ENCODE measurements at regions not wholly inside any gene's neighbourhood (a gene's known extent, or its start where the extent isn't known, plus 50 kb on each side); places are given as distances from the start of the nearest gene placed in this dataset.

DNA sequence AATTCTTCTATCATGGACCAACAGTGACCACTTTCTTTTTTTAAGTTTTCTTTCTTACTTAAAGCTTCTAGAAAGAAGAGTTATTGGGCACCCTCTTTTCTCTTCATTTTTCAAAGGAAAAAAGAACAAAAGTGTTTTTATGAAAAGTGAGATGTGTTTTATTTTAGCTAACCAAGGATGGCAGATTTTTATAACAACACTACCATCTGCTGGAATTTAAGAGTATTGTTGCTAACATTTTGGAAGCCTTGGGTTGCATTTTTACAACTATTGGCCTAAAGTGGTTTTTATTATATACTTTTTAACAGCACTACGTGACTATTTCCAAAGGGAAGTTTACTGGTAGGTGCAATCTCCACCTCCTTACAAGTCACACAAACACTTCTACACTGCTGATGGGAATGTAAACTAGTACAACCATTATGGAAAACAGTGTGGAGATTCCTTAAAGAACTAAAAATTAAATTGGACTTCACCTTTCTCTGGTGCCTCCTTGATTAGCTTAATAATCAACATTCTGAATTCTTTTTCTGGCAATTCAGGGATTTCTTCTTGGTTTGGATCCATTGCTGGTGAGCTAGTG, 237.7 kb upstream of the AGTR1 start:
- Histone ChIP-seq H3K9ac (no peak overlapping the region), H3K4me1 (no peaks in the 10 kb centered on the region), H3K79me2 (no peaks in the 10 kb centered on the region), H3K27me3 (ENCODE audit: control insufficient read depth, insufficient read depth, low read length) (no peaks in the 10 kb centered on the region), H3K36me3 (ENCODE audit: control insufficient read depth, insufficient read depth, low read length) (no peaks in the 10 kb centered on the region), H3K27ac (no peak overlapping the region), H3K4me3 (ENCODE audit: low read depth, low read length) (no peak overlapping the region), H2AFZ (no peak overlapping the region), H3K4me2 (ENCODE audit: low read length) (no peak overlapping the region), H3K9me3 (ENCODE audit: control insufficient read depth, low read length) (no peaks in the 10 kb centered on the region)
- no peak for TF ChIP-seq CTCF (IDR thresholded peaks at IDR 0.05)

DNA sequence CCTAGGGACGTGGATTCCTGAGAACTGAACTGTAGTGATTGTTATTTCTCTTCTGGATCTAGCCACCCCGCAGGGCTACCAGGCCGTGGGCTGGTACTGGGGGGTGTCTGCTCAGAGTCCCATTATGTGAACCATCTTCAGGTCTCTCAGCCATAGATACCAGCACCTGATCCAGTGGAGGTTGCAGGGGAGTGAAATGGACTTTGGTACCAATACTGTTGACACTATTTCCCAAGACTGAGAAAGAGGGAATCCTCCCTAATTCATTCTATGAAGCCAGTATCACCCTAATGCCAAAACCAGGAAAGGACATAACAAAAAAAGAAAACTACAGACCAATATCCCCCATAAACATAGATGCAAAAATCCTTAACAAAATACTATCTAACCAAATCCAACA, 237.0 kb upstream of the AGTR1 start:
- Histone ChIP-seq H3K4me1 (no peaks in the 10 kb centered on the region), H3K4me3 (ENCODE audit: low read depth, low read length) (no peak overlapping the region), H3K4me2 (ENCODE audit: low read length) (no peak overlapping the region), H3K9me3 (ENCODE audit: control insufficient read depth, low read length) (no peaks in the 10 kb centered on the region), H3K27me3 (ENCODE audit: control insufficient read depth, insufficient read depth, low read length) (no peaks in the 10 kb centered on the region), H2AFZ (no peak overlapping the region), H3K36me3 (ENCODE audit: control insufficient read depth, insufficient read depth, low read length) (no peaks in the 10 kb centered on the region), H3K27ac (no peak overlapping the region), H3K9ac (no peak overlapping the region), H3K79me2 (no peaks in the 10 kb centered on the region)
- no peak for TF ChIP-seq CTCF (IDR thresholded peaks at IDR 0.05)

- H3K4me2 ChIP-seq (ENCODE audit: low read length): no peak overlapping the region
- no peaks in the 10 kb centered on the region for H3K79me2 ChIP-seq
- H3K4me1 ChIP-seq: no peaks in the 10 kb centered on the region
- H3K27me3 ChIP-seq (ENCODE audit: control insufficient read depth, insufficient read depth, low read length): no peaks in the 10 kb centered on the region
- no peaks in the 10 kb centered on the region for H3K36me3 ChIP-seq (ENCODE audit: control insufficient read depth, insufficient read depth, low read length)
- H3K27ac ChIP-seq: no peak overlapping the region
- H2AFZ ChIP-seq: no peak overlapping the region
- no peaks in the 10 kb centered on the region for H3K9me3 ChIP-seq (ENCODE audit: control insufficient read depth, low read length)
- H3K9ac ChIP-seq: no peak overlapping the region
- no peak for TF ChIP-seq CTCF (IDR thresholded peaks at IDR 0.05)
- H3K4me3 ChIP-seq (ENCODE audit: low read depth, low read length): no peak overlapping the region
Measured at GRCh38 chr3:148464246-148464645, 233.5 kb upstream of the AGTR1 start.

DNA sequence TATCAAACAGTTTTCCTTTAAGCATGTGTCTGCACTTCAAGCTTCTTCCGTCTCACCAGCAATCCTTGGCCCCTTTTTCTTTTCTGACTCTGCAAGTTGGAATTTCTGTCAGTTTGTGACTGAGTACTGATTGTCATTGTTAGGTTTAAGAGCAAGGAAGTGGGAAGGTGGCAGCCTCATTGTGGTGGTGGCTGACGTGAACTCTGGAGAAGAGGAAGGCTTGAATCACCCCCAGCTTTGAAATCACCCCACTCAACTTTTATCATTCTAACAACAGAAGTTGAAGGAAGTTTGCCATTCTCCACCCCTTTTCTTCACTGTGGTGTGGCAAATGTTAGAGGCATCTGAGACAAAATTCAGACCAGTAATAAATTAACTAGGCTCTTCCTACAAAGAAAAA, 231.6 kb upstream of the AGTR1 start:
- no peak for TF ChIP-seq CTCF (IDR thresholded peaks at IDR 0.05)
- Histone ChIP-seq H3K27ac (no peak overlapping the region), H3K4me2 (ENCODE audit: low read length) (no peak overlapping the region), H3K36me3 (ENCODE audit: control insufficient read depth, insufficient read depth, low read length) (no peaks in the 10 kb centered on the region), H3K9me3 (ENCODE audit: control insufficient read depth, low read length) (no peaks in the 10 kb centered on the region), H3K4me3 (ENCODE audit: low read depth, low read length) (no peak overlapping the region), H3K79me2 (no peaks in the 10 kb centered on the region), H2AFZ (no peak overlapping the region), H3K4me1 (no peaks in the 10 kb centered on the region), H3K27me3 (ENCODE audit: control insufficient read depth, insufficient read depth, low read length) (no peaks in the 10 kb centered on the region), H3K9ac (no peak overlapping the region)

- no peaks in the 10 kb centered on the region for H3K9me3 ChIP-seq (ENCODE audit: control insufficient read depth, low read length)
- H3K4me3 ChIP-seq (ENCODE audit: low read depth, low read length): no peak overlapping the region
- H3K36me3 ChIP-seq (ENCODE audit: control insufficient read depth, insufficient read depth, low read length): no peaks in the 10 kb centered on the region
- H3K4me1 ChIP-seq: no peaks in the 10 kb centered on the region
- no peak overlapping the region for H3K27ac ChIP-seq
- H3K4me2 ChIP-seq (ENCODE audit: low read length): no peak overlapping the region
- H2AFZ ChIP-seq: no peak overlapping the region
- no peaks in the 10 kb centered on the region for H3K79me2 ChIP-seq
- TF ChIP-seq CTCF (IDR thresholded peaks at IDR 0.05): no peak
- H3K9ac ChIP-seq: no peak overlapping the region
- no peaks in the 10 kb centered on the region for H3K27me3 ChIP-seq (ENCODE audit: control insufficient read depth, insufficient read depth, low read length)
Measured at GRCh38 chr3:148466980-148467740, 230.5 kb upstream of the AGTR1 start.

Data from parathyroid adenoma (tissue), 2 donors.